ENCODE measurements at regions not wholly inside any gene's neighbourhood (a gene's known extent, or its start where the extent isn't known, plus 50 kb on each side); places are given as distances from the start of the nearest gene placed in this dataset.

GRCh38 chr2:136490100-136490499 lies 275.2 kb upstream of the THSD7B start:
- no peak for TF ChIP-seq CTCF (IDR thresholded peaks at IDR 0.05; ENCODE audit: insufficient read depth, low read depth, low read length)
- no peak for TF ChIP-seq EZH2 (IDR thresholded peaks at IDR 0.05; ENCODE audit: insufficient read depth, low read length)
